Right lobe of liver (tissue), 4 donors: ENCODE measurements at regions not wholly inside any gene's neighbourhood (a gene's known extent, or its start where the extent isn't known, plus 50 kb on each side); places are given as distances from the start of the nearest gene placed in this dataset.

Experiments
- CTCF ChIP-seq, 4 donors: fragments of 200-600 bp in 3 of 4; fragments of 450-650 bp in 1 of 4; IDR thresholded peaks; one replicate each; pipeline versions ENCODE4 v1.5.1 to v1.8.0; 2016 to 2022; ENCODE audit warnings: antibody characterized with exemption in 4 of 4, mild to moderate bottlenecking in 2 of 4
- POLR2A ChIP-seq: fragments of 450-650 bp; IDR thresholded peaks from one replicate; pipeline ENCODE4 v1.6.1; 2017; ENCODE audit warnings: antibody characterized with exemption, mild to moderate bottlenecking
- donor health status: DM: no; HTN: no; CAD: no.
- donor health status: DM: no; HTN: no; CAD: no.
- donor health status: DM: no; HTN: yes; CAD: no.

GRCh38 chr5:7210549-7210948 is 185.4 kb upstream of the ADCY2 start:
- TF ChIP-seq CTCF (IDR thresholded peaks at IDR 0.05) (no peak), POLR2A (no peak)
